Frontal cortex (tissue), 3 donors: ENCODE measurements at regions not wholly inside any gene's neighbourhood (a gene's known extent, or its start where the extent isn't known, plus 50 kb on each side); places are given as distances from the start of the nearest gene placed in this dataset.
"Not testable (repeated sequence)": the region's sequence is repeated elsewhere in the genome, so short reads cannot be mapped to it uniquely, and the experiment has no call there.

Experiments
- DNase-seq, 2 donors: peaks; one replicate each; pipeline ENCODE4 v3.0.0; 2012; ENCODE audit warnings: low spot score in 2 of 2
- FAIRE-seq: peaks from 2 replicates; lab custom pipeline; 2012; peaks lifted over from hg19 to GRCh38; lab: Jason Lieb, UNC
- donor health status: control.
- donor health status: control.
- donor health status: control.

DNA sequence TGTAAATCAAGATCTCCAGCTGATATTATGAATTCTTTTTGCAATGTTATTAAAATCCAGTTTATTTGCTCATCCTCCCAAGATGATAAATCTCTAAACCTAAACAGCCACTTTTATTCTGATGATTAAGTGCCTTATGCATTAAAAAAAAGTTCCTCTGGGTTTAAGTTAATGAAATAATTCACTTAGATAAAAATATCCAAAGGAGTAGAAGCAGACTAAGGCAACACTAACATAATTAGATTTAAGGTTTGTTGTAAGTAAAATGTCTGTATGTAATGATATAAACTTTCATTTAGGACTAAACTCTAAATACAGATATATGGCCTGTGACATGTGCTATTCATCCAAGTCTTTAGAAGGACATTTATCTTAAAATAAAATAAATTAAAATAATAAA, 457.2 kb downstream of the TENT5A start:
- DNase-seq (no peak), FAIRE-seq (no peak)

- FAIRE-seq (no peak), DNase-seq (no peak)
Measured at GRCh38 chr6:81293896-81294295, 458.6 kb downstream of the TENT5A start.

- DNase-seq, result no peak
- FAIRE-seq, result no peak
Measured at GRCh38 chr6:81289229-81289628, 463.3 kb downstream of the TENT5A start.

DNA sequence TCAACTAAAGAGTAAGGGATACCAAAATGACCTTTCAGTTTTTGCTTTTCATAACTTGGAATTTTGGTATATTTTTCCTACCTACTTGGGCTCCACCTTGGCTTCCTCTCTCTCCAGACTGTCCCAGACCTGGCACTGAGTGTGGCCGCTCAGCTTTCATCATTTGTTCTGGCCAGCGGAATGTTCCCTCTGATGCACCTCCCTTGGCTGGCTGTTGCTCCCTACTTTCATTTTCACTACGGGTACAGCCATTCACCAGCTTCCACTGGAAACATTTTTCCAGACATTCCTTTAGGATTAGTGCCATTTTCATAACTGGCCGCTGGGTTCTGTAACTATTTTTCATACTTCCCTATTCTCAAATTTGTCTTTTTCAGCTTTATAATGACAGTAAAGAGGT, 487.4 kb downstream of the TENT5A start:
- no peak for FAIRE-seq
- DNase-seq, result no peak

GRCh38 chr6:81263531-81264168, 488.8 kb downstream of the TENT5A start:
- DNase-seq, result no peak
- FAIRE-seq, result no peak

DNA sequence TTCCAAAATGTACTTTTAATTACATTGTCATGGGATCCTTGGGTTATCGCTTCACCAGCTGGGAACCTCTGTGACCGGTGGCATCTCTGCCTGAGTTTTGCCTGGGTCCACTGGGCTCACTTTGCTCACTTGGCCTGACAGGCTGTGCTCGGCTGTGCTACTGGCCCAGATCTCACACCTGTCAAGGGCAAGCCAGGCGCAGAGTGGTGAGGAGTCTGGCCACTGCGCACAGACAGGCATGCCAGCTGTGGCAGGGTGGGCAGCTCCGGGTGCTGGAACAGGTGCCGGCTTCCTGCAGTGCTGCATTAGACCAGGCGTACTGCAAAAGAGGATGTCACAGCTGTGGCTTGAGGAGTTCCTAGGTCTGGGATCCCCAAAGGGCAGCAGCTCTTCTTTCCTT, 489.8 kb downstream of the TENT5A start:
- no peak for FAIRE-seq
- DNase-seq, result no peak

- not testable (repeated sequence) for DNase-seq, FAIRE-seq
Measured at GRCh38 chr6:81256223-81256622, 496.3 kb downstream of the TENT5A start.

- no peak for FAIRE-seq
- DNase-seq, result no peak
Measured at GRCh38 chr6:81253821-81254220, 498.7 kb downstream of the TENT5A start.

DNA sequence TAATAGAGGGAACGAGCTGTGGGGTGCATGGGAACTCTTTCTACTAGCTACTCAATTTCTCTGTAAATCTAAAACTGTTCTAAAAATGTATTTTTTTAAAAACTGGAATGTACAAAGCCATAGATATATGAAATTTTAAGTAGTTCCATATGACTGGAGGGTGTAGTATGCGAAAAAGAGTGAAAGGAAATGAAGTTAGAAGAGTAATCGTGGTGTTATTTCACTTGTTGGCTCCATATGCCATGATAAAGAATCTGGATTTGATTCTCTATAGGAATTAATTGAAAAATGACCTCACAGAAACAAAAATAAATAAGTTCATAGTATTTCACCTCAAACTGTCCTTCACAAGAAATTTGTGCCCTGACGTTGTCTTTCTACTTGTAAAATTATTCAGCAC, 500.2 kb downstream of the TENT5A start:
- FAIRE-seq, result no peak

GRCh38 chr6:81246200-81246599, 506.3 kb downstream of the TENT5A start:
- FAIRE-seq (no peak), DNase-seq (no peak)

More for the DNA sequence above, 500.2 kb downstream of the TENT5A start:
- DNase-seq, result no peak

GRCh38 chr6:81242624-81243023, 509.9 kb downstream of the TENT5A start:
- no peak for FAIRE-seq
- DNase-seq, result no peak

GRCh38 chr6:81241126-81242041, 511.1 kb downstream of the TENT5A start:
- DNase-seq (peak in 1 of 2 donors; percentile 7), FAIRE-seq (no peak)

DNA sequence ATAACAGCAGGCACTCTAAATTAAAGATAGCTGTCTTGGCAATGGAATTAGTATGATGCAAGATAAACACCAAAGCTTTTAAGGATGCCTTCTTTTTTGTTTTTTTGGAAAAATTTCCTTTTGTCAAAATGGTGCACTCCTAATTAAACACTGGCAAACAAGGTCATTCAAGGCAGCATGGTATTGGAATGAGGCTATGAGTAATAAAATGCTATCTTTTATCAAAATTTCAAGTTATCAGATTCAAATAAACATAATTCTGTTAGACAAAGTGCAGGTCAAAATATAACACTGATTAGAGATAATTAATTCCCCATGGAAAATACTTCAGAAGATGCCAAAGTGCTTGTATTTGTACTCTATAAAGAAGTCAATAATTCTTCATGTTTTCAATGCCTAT, 514.1 kb downstream of the TENT5A start:
- FAIRE-seq, result no peak
- DNase-seq, result no peak

DNA sequence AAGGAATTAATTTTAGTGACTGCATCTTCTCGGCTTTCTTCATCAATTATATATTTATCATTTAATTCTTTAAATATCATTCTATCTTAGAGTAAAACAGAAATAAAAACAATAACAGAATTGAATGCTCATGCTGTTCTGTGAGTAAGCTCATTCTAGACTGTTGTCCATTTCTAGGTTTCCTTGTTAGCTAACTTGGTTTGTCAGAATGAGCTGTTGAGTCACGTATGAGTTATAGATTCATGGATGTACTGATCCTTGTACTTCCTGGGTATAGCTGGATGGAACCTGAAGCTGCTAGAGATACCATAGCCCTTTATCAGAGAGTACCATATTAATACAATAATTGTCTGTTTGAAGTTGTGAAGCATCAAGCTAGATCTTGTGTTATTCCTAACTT, 515.3 kb downstream of the TENT5A start:
- FAIRE-seq (no peak), DNase-seq (no peak)

GRCh38 chr6:81235512-81235911, 517.0 kb downstream of the TENT5A start:
- DNase-seq (no peak), FAIRE-seq (no peak)

DNA sequence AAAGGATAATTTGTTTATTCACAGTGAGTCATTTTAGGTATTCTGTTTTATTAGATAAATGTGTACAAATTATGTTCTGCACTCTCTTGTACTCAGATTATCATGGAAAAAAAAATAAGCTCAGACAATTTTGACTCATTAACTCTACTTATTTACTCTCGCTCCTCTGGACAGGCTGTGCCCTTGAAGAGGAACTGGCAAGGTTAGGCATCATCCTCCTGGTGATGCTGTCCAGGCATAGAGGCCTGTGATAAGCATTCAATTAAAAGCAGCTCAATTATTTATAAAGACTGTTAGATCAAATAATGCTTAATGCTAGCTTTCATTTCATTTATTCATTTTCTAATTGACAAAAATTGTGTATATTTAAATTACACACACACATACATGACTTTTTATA, 518.5 kb downstream of the TENT5A start:
- DNase-seq (no peak), FAIRE-seq (no peak)

GRCh38 chr6:81228912-81229555, 523.4 kb downstream of the TENT5A start:
- peak; percentile 49 for FAIRE-seq
- no peak for DNase-seq

- DNase-seq (no peak), FAIRE-seq (no peak)
Measured at GRCh38 chr6:81226957-81227356, 525.5 kb downstream of the TENT5A start.

- no peak for DNase-seq
- no peak for FAIRE-seq
Measured at GRCh38 chr6:81216668-81217067, 535.8 kb downstream of the TENT5A start.

GRCh38 chr6:81215092-81215432, 537.4 kb downstream of the TENT5A start:
- no peak for FAIRE-seq
- no peak for DNase-seq
